SU-DHL-6 (cell line): ENCODE measurements at regions not wholly inside any gene's neighbourhood (a gene's known extent, or its start where the extent isn't known, plus 50 kb on each side); places are given as distances from the start of the nearest gene placed in this dataset.

Source experiments
- H2AFZ ChIP-seq: fragments of 200-600 bp; sonication (generic); 2 replicates; pipeline ENCODE4 v1.6.1; 2014; ENCODE audit warnings: low read depth, mild to moderate bottlenecking, moderate library complexity, mixed read lengths, antibody characterized with exemption, low read length; ENCODE audit not compliant: severe bottlenecking
- H3F3A ChIP-seq: fragments of 200-600 bp; shearing (Covaris generic); 2 replicates; pipeline ENCODE4 v1.6.0; 2016; ENCODE audit warnings: antibody characterized with exemption, mild to moderate bottlenecking; ENCODE audit not compliant: insufficient read depth
- H3K27ac ChIP-seq: fragments of 200-600 bp; sonication (generic); 2 replicates; pipeline ENCODE4 v1.5.1; 2016; ENCODE audit warnings: low read depth, mild to moderate bottlenecking, low read length, moderate library complexity, mixed read lengths
- H3K27me3 ChIP-seq: fragments of 200-600 bp; sonication (generic), shearing (Covaris generic); 2 replicates; pipeline ENCODE4 v1.6.0; 2014; ENCODE audit warnings: mild to moderate bottlenecking, low read length
- H3K36me3 ChIP-seq: fragments of 200-600 bp; sonication (generic); 2 replicates; pipeline ENCODE4 v1.6.1; 2014; ENCODE audit warnings: mild to moderate bottlenecking, low read length, mixed read lengths
- H3K4me2 ChIP-seq: fragments of 300-600, 200-600 bp; shearing (Covaris generic), sonication (generic); 2 replicates; pipeline ENCODE4 v1.6.0; 2014; ENCODE audit warnings: low read length, low read depth, mild to moderate bottlenecking; ENCODE audit not compliant: poor library complexity, severe bottlenecking
- H3K4me3 ChIP-seq: fragments of 200-600 bp; sonication (generic); 2 replicates; pipeline ENCODE4 v1.5.1; 2014; ENCODE audit warnings: antibody characterized with exemption, low read length, mild to moderate bottlenecking, mixed read lengths; ENCODE audit not compliant: insufficient read depth, poor library complexity, severe bottlenecking
- H3K79me2 ChIP-seq: fragments of 200-600 bp; sonication (generic); 2 replicates; pipeline ENCODE4 v1.6.1; 2014; ENCODE audit warnings: mild to moderate bottlenecking, low read length, moderate library complexity; ENCODE audit not compliant: insufficient read depth
- H3K9ac ChIP-seq: fragments of 200-600 bp; sonication (generic); 2 replicates; pipeline ENCODE4 v1.7.0; 2014; ENCODE audit warnings: mild to moderate bottlenecking, low read length
- H3K9me2 ChIP-seq: fragments of 200-600 bp; sonication (generic); replicated peaks from 2 replicates; pipeline ENCODE4 v1.6.1; 2014; ENCODE audit warnings: low read length; ENCODE audit not compliant: insufficient read depth
- H3K9me3 ChIP-seq: fragments of 200-600 bp; sonication (generic); 2 replicates; pipeline ENCODE4 v1.6.1; 2014; ENCODE audit warnings: low read length, mixed read lengths; ENCODE audit not compliant: insufficient read depth
- H4K20me1 ChIP-seq: fragments of 200-600 bp; sonication (generic); 2 replicates; pipeline ENCODE4 v1.6.1; 2014; ENCODE audit warnings: low read depth, mild to moderate bottlenecking, antibody characterized with exemption, low read length, moderate library complexity, mixed read lengths
- EZH2phosphoT487 ChIP-seq: fragments of 200-600 bp; sonication (generic), shearing (Covaris generic); conservative IDR thresholded peaks from 2 replicates; pipeline ENCODE4 v1.6.1; 2018; ENCODE audit warnings: mild to moderate bottlenecking, antibody characterized with exemption, low read length, moderate library complexity, mixed read lengths
- TF ChIP-seq, protein P1 (sequence below): fragments of 200-600 bp; sonication (generic); IDR thresholded peaks from one replicate; pipeline ENCODE4 v1.5.1; 2017; ENCODE audit warnings: antibody characterized with exemption, mild to moderate bottlenecking, low read length, moderate library complexity; ENCODE audit not compliant: insufficient read depth, poor library complexity, severe bottlenecking

GRCh38 chr5:77910602-77911188 is 134.6 kb upstream of the TBCA start:
- Histone ChIP-seq H3K79me2 (no peaks in the 10 kb centered on the region), H3K36me3 (no peaks in the 10 kb centered on the region), H3K27me3 (no peaks in the 10 kb centered on the region), H3K4me3 (no peak overlapping the region), H3K9me3 (no peaks in the 10 kb centered on the region), H3K27ac (no peak overlapping the region), H3K9me2 (no peaks in the 10 kb centered on the region), H4K20me1 (no peaks in the 10 kb centered on the region), H3F3A (no peaks in the 10 kb centered on the region), H3K4me2 (no peak overlapping the region), H3K9ac (no peak overlapping the region), H2AFZ (no peak overlapping the region)
- TF ChIP-seq EZH2phosphoT487 = no peak
- TF ChIP-seq, protein P1, sequence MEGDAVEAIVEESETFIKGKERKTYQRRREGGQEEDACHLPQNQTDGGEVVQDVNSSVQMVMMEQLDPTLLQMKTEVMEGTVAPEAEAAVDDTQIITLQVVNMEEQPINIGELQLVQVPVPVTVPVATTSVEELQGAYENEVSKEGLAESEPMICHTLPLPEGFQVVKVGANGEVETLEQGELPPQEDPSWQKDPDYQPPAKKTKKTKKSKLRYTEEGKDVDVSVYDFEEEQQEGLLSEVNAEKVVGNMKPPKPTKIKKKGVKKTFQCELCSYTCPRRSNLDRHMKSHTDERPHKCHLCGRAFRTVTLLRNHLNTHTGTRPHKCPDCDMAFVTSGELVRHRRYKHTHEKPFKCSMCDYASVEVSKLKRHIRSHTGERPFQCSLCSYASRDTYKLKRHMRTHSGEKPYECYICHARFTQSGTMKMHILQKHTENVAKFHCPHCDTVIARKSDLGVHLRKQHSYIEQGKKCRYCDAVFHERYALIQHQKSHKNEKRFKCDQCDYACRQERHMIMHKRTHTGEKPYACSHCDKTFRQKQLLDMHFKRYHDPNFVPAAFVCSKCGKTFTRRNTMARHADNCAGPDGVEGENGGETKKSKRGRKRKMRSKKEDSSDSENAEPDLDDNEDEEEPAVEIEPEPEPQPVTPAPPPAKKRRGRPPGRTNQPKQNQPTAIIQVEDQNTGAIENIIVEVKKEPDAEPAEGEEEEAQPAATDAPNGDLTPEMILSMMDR = no peak

GRCh38 chr5:77909237-77909636 is 133.1 kb upstream of the TBCA start:
- no peak overlapping the region for H3K4me2 ChIP-seq
- no peak overlapping the region for H2AFZ ChIP-seq
- H3K27ac ChIP-seq = no peak overlapping the region
- no peaks in the 10 kb centered on the region for H3K9me2 ChIP-seq
- H3K79me2 ChIP-seq = no peaks in the 10 kb centered on the region
- no peak overlapping the region for H3K4me3 ChIP-seq
- no peaks in the 10 kb centered on the region for H3K27me3 ChIP-seq
- TF ChIP-seq EZH2phosphoT487 = no peak
- TF ChIP-seq, protein P1 = no peak
- no peak overlapping the region for H3K9ac ChIP-seq
- no peaks in the 10 kb centered on the region for H3K9me3 ChIP-seq
- no peaks in the 10 kb centered on the region for H3K36me3 ChIP-seq
- no peaks in the 10 kb centered on the region for H3F3A ChIP-seq
- no peaks in the 10 kb centered on the region for H4K20me1 ChIP-seq

GRCh38 chr5:77908787-77909186 is 132.6 kb upstream of the TBCA start:
- Histone ChIP-seq H3K9me3 (no peaks in the 10 kb centered on the region), H2AFZ (no peak overlapping the region), H3K4me3 (no peak overlapping the region), H3K27me3 (no peaks in the 10 kb centered on the region), H3K27ac (no peak overlapping the region), H4K20me1 (no peaks in the 10 kb centered on the region), H3K9me2 (no peaks in the 10 kb centered on the region), H3F3A (no peaks in the 10 kb centered on the region), H3K79me2 (no peaks in the 10 kb centered on the region), H3K36me3 (no peaks in the 10 kb centered on the region), H3K4me2 (no peak overlapping the region), H3K9ac (no peak overlapping the region)
- TF ChIP-seq, protein P1 = no peak
- TF ChIP-seq EZH2phosphoT487 = no peak
